Superior temporal gyrus (tissue), 1 donor: ENCODE measurements at regions not wholly inside any gene's neighbourhood (a gene's known extent, or its start where the extent isn't known, plus 50 kb on each side); places are given as distances from the start of the nearest gene placed in this dataset.

Experiments
- DNase-seq: peaks from one replicate; pipeline ENCODE4 v3.0.0-alpha.2; 2016; ENCODE audit errors: extremely low spot score

DNA sequence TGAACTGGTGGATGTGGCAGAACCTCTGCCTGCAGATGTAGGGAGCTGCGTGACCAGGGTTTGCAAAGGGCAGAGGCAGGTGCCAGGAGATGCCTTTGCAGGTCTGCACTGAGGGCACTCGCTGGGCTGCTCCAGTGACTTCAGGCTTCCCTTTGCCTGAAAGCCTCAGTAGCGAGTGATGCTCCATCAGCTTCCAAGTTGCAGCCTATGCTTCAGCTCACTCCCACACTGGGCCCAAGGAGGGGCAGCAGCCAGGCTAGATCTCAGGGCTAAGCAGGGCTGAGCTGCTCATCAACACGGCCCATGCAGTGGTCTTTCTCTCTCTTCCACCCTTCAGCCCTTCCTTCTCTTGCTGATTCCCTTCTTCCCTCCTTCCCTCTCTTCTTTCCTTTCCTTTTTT is 78.3 kb upstream of the RGMA start:
- DNase-seq = no peak

DNA sequence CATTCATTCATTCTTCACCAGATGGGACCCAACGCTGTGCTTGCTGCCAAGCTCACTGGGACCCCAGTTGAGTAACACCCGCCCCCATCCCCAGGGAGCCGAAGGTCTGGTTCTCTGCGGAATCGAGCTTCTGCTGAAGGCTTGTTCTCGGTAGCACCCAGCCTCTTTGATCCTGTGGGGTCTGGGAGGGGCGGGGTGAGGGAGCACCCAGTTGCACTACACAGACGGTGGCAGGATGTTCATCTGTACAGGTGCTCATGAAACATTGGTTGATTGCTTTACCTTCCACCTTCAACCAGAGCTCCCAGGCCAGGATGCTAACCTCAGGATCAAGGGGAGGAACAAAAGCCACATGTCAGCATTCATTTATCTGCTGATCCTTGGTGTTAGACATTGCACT is 77.7 kb upstream of the RGMA start:
- no peak for DNase-seq

DNA sequence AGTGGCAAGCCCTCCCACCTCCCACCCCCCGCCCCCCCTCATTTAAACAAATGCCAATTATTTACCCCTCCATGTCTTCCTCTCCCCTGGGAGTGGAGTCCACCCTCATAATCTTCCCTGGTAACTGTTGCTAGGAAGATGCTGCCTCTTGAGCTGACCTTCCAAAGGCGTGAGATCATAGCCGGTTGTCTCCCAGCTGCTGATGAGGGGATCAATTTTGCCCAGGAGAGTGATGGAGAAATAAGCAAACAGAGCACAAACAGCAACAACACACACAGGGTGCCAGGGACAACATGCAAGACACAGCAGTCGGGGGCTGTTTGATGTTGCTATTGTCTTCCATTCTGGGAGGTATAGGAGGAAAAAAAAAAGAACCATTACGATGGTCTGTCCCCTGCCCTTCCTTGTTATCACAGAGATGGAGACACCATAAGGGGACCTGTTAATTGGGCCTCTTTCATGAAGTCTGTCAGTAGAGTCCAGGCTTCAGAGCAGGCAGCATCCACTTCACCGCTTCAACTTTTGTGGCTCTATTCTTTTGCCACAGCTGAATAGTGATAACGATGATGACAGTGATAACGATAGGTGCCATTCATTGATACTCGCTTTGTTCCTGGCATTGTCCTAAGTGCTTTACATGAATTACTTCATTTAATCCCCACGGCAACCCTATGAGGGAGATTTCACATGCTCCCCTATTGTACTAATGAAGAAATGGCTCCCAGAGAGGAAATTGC is 76.9 kb upstream of the RGMA start:
- no peak for DNase-seq

DNA sequence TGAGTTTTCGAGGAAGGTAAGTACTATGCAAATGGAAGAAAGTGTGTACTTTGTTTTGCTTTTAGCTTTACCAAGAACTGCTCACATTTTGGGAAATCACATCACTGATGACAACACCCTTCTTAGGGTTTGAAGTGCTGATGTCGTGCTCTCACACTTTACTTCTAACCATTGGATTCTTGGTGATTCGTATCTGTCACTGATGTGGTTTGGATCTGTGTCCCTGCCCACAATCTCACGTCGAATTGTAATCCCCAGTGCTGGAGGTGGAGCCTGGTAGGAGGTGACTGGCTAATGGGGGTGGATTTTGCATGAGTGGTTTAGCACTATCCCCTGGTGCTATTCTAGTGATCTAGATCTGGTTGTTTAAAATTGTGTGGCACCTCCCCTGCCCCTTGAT is 75.4 kb upstream of the RGMA start:
- no peak for DNase-seq

DNA sequence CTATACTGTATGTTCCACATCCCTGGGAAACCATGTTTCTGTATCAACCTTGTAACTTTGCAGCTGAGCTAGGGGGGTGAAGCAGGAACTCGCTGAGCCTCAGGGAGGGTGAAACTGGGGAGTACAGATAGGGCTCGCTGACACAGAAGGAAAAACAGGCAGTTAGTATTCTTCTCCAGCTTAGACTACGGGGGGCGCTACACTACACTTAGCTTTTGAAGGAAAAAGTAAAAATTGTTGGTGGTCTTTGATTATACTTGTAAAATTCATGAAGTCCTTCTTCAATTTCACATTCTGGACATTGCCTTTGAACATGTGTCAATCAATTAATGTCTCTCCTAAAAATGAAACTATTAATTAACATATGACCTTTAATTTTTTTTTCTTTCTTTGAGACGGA is 73.5 kb upstream of the RGMA start:
- DNase-seq = no peak

DNA sequence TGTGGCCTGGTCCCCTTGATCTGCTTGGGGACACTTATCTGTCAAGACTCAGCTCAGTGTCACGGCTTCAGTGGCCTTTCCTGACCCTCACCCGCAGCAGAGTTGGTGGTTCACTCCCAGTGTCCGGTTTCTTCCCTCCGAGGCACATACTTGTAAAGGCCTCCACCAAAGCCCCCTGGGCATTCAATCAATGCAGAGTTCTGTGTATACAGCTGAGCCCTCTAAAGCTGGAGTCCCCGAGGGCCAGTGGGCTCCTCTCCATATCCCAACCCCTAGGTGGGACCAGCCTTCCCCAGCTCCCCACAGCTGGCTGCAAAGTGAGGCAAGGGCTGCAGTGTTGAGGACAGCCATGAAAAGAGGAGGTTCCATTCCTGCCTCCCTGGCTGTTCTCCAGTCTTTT is 70.9 kb upstream of the RGMA start:
- no peak for DNase-seq

DNA sequence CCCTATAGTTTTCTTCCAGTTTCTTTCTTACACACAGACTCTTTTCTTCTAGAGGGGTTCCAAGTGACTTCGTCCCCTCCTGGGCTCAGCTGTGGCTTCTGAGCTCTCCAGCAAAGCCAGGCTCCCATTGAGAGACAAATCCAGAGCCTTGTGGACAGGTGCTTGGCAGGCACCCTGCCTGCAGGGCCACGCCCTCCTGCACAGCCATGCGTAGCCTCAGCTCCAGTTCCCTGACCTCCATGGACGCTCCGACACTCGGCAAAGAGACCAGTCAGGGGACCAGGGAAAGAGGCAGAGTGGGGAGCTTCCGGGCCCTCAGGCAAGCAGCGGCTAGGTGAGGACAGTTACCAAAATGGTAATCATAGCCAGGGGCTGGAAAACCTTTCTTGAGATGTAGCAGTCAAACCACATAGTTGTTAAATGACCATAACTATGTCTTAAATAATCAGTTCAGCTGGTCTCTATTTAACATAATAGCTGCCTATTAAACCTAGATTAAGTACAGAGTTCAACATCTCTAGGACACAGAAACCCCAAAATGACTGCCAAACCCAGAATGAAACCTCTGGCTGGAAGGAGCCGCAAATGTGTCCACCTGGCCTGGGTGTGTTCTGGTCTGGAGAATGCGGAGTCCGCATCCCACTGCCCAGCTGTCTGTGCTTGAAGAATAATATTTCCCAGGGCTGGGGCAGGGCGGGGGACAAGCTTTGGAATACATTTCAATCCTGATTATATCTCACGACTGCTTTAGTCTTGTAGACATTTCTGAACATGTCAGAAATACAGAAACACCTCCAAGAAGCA is 69.3 kb upstream of the RGMA start:
- DNase-seq = no peak

DNA sequence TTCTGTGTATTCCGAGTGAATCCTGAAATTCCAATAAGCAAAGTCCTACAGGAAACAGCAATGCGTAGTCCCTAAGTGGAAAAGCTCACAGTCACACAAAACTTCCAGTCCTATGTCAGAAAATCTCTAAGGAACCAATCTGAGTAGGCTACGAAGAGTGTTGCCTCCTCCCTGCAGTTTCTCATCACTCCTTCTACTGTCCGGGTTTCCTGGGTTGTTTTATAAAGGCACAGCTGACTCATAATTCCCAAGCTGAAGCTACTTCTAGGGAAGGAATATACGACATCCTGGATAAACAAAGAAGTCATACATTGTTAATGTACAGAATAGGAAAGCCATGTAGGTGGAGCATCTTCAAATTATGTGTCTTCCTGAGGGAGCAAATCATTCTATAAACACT is 65.7 kb upstream of the RGMA start:
- DNase-seq = no peak

DNA sequence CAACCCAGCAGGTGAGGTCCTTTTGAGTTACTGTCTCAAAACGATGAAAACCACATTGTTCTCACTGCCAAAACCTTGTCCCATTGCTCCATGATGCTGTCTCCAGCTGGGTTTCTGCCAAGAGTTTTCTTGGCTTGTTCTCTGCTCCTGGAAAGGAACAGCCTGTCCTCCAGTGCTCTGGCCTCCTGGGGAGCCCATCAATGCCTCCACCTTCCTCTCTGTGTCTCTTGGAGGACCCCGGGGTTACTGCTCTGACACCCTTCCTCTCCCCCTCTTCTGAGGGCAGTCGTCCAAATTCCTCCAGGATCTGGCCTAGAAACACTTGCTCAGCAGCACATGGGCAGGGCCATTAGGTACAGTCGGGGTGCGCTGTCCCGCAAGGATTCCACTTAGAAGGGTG is 63.9 kb upstream of the RGMA start:
- DNase-seq = peak; percentile 57

DNA sequence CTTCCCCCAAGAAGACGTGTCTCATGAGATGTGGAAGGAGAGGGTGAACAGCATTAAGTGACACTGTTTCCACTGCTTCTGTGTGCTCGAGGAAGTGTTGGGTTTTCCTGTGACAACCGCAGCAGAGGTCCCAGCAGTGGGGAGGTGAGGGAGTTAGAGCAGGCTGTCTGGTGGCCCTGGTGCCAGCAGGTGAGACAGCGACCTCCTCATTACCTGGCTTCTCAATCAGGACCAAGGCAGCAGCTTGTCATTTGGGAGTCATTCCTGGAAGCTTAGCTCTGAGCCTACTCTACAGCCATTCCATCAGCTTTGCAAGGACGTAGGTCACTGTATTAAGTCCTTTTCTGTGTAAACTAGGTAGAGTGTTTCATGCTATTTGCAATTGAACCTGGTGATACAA is 63.3 kb upstream of the RGMA start:
- no peak for DNase-seq

DNA sequence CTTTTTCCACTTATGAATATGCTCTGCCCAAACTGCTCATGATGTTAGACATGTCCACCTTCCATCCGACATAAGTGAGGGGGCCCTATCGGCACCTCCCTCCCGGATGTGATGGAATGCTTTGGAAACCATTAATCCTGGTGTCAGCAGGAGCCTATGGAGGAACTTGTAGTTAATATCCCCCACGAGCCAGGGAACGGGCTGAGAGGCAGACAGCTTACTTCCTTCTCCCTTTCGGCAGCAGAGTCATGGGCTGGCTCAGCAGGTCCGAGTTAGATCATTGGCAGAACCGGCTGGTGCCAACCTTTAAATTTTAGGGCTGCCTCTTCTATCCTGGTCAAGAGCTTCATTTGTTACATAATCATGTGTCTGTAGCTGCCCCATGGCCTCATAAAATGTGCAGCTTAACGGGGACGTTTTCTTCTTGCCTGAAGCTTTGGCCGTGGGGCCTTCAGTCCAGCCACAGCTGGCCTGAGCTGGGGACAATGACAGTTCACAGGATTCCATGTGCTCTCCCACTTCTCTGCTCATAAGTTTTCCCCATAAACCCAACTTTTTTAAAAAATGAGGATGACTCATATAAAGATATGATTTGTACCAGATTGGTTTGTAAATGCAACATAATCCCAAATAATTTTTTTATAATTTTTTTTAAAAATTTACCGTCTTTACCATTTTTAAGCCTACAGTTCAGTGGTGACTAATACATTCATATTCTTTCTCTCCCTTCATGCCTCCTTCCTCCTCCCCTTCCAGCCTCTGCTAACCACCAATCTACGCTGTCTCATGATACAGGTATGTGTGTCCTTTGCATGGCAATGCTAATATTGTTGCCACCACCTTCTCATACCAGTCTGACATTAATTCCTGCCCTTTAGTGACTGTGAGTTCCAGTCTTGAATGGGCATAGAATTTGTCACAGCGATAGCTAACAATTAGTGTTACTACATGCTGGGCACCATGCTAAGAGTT is 62.2 kb upstream of the RGMA start:
- no peak for DNase-seq

DNA sequence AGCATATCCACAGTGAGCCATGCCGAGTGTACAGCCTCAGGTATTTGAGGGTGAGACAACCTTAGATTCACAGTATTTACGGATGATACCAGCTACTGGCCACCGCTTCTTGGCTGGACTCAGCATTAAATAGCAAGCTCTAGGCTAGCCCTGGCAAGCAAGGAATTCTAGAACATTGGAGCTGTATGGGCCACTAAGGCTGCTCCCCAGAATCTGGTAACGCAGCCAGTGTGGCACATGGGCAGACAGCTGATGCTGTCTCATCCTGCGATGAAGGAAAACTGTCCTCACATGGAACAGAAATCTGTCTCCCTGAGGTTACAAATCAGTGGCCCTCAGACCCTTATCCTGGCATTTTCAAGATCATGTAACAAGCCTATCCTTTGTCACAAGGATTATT is 57.6 kb upstream of the RGMA start:
- no peak for DNase-seq

DNA sequence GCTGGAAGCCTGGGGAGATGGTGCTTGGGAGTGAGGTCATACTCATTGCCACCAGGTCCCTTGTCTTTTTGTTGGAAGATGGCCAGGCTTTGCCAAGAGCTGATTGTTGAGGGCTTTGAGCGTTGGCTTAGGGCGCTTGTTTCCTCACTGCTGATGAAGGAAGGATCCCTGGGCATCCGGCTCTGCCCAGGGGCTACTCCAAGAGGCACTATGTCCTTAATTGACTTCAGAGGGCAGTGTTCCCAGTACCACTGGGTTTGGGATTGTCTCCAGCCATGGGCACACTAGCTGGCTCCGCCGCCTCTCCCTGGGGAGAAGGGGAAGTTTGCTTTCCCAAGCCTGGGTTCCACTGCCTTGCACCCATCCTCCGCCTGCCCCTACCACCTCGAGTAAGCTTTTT is 57.2 kb upstream of the RGMA start:
- peak; percentile 19 for DNase-seq

DNA sequence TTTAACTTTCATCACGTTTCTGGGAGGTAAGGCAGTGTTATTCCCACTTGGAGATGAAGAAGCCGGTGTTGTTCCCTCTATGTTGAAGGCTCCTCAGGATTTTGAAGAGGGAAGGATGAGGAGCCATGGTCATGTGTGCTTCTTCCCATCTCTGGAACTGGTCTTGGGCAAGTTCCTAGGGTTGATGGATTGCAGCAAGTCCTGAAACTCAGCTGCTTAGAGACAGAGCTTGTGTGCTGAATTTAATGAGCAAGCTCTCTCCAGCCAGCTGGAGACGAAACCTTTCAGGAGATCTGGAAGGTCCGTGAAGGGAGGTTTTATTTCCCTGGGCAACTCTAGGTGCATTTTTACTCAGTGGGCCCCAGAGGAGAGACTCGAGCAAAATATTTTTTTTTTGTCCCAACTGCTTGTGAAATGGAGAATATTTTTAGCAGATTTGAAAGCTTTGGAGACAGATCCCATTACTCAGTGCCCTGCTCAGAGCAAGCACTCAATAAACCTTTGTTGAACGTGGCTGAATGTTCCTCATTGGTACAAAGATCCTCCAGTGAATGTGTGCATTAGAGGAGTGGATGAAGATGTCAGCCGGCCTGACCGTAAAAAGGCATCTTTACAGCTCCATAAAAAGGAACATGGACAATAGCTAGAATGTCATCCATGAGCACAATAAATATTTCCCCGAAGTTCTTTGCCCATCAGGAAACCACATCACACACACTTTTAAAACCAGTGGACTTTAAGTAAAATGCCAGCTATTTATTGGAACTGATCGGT is 55.6 kb upstream of the RGMA start:
- DNase-seq = peak; percentile 28

DNA sequence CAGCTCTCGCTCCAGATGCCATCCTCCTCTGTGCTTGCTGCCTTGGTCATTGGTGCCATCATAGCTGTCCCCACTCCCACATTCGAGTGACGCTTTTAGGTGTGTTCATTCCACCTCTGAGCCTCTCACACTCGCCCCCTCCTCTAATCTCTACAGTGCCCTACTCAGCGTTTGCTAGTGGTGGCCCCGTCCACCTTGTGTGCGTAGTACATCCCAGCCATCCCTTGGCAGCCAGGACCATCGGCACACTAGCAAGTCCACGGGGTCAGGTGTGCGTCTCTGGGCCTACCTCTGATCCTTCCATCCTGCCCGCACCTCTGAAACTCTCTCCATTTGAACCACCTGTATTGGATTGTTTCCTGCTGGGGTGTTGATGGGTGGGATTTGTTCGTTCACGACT is 54.2 kb upstream of the RGMA start:
- no peak for DNase-seq

DNA sequence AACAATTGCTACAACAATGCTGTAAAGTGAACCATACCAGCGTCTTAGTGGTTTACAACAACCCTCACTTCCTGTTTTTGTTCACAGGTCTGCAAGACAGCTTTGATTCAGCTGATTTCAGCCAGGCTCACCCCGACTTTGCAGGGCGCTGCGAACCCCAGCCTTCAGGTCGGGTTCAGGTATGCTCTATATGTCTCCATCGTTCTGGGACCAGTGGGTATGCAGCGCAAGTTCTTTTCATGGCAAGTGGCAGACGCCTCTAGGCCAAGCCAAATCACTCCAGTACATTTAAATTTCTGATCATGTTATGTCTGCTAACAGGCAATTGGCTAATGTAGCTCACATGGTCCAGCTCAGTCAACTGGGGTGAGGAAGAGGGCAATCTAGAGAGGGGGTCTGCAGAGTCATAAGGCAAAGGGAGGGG is 52.4 kb upstream of the RGMA start:
- DNase-seq = no peak

DNA sequence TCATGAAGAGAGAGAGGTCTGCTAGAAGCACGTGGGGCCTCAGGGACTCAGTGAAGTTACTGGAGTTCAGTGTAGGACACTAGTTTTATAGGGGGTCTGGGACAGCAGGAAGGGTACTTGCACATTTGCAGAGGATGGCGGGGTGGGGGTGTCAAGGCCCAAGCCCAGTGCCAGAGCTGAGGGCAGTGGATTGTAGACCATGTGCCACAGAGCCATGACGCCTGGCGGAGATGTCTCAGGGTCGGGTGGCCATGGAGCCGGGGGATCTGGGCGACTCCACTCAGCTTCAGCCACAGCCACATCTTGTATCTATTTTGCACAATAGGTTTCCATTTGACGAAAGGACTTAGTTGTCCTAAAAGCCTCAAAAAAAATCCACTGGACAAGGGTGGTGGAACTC is 50.4 kb upstream of the RGMA start:
- no peak for DNase-seq

DNA sequence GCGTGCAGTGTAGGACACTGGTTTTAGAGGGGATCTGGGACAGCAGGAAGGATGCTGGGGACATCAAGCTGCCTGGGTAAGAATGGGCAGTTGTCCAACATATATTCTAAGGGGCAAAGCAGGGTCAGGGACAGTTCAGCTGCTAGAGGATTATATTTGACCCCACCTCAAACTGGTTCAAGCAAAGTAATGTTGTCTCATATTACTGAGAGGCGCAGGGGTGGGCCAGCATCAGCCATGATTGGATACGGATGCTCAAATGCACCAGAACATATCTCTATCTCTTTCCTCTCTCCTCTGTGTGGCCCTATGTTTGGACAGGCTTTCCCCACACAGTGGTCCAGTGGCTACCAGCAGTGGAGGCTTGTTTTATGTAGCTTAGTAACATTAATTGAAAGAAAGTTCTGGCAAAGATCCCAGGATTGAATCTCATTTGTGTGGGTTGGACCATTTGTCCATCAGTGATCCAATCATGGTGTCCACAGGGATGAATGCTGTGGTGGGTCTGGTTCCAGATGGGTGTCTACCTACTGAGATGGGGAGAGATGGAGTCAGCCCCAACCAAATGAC is 49.8 kb upstream of the RGMA start:
- DNase-seq = no peak
